ENCODE measurements at regions not wholly inside any gene's neighbourhood (a gene's known extent, or its start where the extent isn't known, plus 50 kb on each side); places are given as distances from the start of the nearest gene placed in this dataset.

DNA sequence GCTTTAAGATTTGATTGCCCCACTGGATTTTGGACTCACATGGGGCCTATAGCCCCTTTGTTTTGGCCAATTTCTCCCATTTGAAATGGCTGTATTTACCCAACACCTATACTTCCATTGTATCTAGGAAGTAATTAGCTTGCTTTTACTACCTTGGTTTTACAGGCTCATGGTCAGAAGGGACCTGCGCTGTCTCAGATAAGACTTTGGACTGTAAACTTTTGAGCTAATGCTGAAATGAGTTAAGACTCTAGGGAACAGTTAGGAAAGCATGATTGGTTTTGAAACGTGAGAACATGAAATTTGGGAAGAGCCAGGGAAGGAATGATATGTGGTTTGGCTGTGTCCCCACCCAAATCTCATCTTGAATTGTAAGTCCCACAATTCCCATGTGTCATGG, 419.0 kb upstream of the TMPO start:
- no peak overlapping the region for H2AFZ ChIP-seq (ENCODE audit: low read depth, low read length, severe bottlenecking)
- H4K20me1 ChIP-seq (ENCODE audit: low read depth, low read length), result no peaks in the 10 kb centered on the region
- H3F3A ChIP-seq (ENCODE audit: insufficient read depth), result no peaks in the 10 kb centered on the region
- no peaks in the 10 kb centered on the region for H3K36me3 ChIP-seq (ENCODE audit: low read length)
- H3K27ac ChIP-seq (ENCODE audit: low read depth, low read length), result no peak overlapping the region
- 0 out of 2 replicates have a peak, but pooled peaks cover 3% of the 10 kb centered on the region for H3K9me3 ChIP-seq (ENCODE audit: insufficient read depth, low read length)
- TF ChIP-seq EZH2phosphoT487 (conservative IDR thresholded peaks at IDR 0.05; ENCODE audit: low read length), result no peak
- TF ChIP-seq, protein P1, sequence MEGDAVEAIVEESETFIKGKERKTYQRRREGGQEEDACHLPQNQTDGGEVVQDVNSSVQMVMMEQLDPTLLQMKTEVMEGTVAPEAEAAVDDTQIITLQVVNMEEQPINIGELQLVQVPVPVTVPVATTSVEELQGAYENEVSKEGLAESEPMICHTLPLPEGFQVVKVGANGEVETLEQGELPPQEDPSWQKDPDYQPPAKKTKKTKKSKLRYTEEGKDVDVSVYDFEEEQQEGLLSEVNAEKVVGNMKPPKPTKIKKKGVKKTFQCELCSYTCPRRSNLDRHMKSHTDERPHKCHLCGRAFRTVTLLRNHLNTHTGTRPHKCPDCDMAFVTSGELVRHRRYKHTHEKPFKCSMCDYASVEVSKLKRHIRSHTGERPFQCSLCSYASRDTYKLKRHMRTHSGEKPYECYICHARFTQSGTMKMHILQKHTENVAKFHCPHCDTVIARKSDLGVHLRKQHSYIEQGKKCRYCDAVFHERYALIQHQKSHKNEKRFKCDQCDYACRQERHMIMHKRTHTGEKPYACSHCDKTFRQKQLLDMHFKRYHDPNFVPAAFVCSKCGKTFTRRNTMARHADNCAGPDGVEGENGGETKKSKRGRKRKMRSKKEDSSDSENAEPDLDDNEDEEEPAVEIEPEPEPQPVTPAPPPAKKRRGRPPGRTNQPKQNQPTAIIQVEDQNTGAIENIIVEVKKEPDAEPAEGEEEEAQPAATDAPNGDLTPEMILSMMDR (IDR thresholded peaks at IDR 0.05; ENCODE audit: insufficient read depth, low read length, poor library complexity, severe bottlenecking), result no peak
- H3K79me2 ChIP-seq (ENCODE audit: insufficient read depth, low read length), result no peaks in the 10 kb centered on the region
- H3K27me3 ChIP-seq (ENCODE audit: low read length), result no peaks in the 10 kb centered on the region
- H3K4me3 ChIP-seq (ENCODE audit: insufficient read depth, low read length, poor library complexity, severe bottlenecking), result no peak overlapping the region
- no peaks in the 10 kb centered on the region for H3K9me2 ChIP-seq (replicated peaks; ENCODE audit: insufficient read depth, low read length)
- no peak overlapping the region for H3K4me2 ChIP-seq (ENCODE audit: low read depth, low read length, poor library complexity, severe bottlenecking)
- H3K9ac ChIP-seq (ENCODE audit: low read length), result no peak overlapping the region

DNA sequence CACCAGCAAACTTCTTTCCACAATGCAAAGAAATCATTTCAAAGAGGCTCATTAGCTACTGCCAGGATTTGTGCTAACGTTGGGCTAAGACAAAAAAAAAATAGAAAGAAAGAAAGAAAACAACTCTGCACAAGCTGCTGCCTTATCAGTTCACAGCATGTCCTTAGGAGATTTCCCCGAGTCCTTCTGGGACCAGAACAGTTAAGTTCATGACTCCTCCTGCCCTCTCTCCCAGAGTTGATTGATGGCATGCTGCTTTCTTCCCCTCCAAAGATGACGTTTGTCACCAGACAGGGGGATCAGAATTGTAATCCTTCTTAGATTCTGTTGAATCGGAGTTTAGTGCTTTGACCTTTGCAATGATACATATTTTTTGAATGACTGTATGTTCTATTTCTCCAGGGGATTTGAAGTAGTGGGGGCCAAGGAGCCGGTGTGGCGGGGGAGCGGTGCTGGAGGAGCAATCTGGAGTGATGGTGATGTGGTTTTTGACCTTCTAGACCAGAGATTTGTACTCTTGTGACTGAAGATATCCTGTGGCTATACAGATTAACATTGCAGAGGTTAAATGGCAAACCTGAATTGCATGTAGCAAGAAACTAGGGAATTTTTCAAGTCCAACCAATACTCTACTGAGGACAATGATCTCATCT, 409.2 kb upstream of the TMPO start:
- H3K9me2 ChIP-seq (replicated peaks; ENCODE audit: insufficient read depth, low read length), result no peaks in the 10 kb centered on the region
- no peaks in the 10 kb centered on the region for H3K9me3 ChIP-seq (ENCODE audit: insufficient read depth, low read length)
- H3F3A ChIP-seq (ENCODE audit: insufficient read depth), result no peaks in the 10 kb centered on the region
- H3K9ac ChIP-seq (ENCODE audit: low read length), result no peak overlapping the region
- no peaks in the 10 kb centered on the region for H3K36me3 ChIP-seq (ENCODE audit: low read length)
- H4K20me1 ChIP-seq (ENCODE audit: low read depth, low read length), result no peaks in the 10 kb centered on the region
- H3K4me2 ChIP-seq (ENCODE audit: low read depth, low read length, poor library complexity, severe bottlenecking), result no peak overlapping the region
- no peak overlapping the region for H3K4me3 ChIP-seq (ENCODE audit: insufficient read depth, low read length, poor library complexity, severe bottlenecking)
- no peak for TF ChIP-seq EZH2phosphoT487 (conservative IDR thresholded peaks at IDR 0.05; ENCODE audit: low read length)
- TF ChIP-seq, protein P1 (IDR thresholded peaks at IDR 0.05; ENCODE audit: insufficient read depth, low read length, poor library complexity, severe bottlenecking), result no peak
- H2AFZ ChIP-seq (ENCODE audit: low read depth, low read length, severe bottlenecking), result no peak overlapping the region
- no peak overlapping the region for H3K27ac ChIP-seq (ENCODE audit: low read depth, low read length)
- H3K27me3 ChIP-seq (ENCODE audit: low read length), result no peaks in the 10 kb centered on the region
- no peaks in the 10 kb centered on the region for H3K79me2 ChIP-seq (ENCODE audit: insufficient read depth, low read length)

DNA sequence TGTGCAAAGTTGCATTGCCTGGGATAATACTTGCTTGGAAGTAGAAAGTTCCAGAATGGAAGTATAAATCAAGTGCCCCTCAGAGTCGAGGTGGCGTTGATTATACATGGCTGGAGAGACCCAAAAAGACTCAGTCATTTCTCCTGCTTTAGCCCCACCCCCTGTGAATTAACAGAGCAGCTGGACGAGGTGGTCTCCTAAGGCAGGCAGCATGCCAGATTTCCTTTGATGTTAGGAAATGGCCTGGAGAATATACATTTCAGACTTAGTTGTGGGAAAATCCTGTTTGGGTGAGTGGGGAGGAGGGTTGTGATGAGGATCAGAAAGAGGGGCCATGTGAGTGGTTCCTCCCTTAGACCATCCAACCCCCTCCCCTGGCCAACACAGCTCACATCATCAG, 406.1 kb upstream of the TMPO start:
- H3K4me3 ChIP-seq (ENCODE audit: insufficient read depth, low read length, poor library complexity, severe bottlenecking), result no peak overlapping the region
- no peaks in the 10 kb centered on the region for H4K20me1 ChIP-seq (ENCODE audit: low read depth, low read length)
- H3K9ac ChIP-seq (ENCODE audit: low read length), result no peak overlapping the region
- H3K9me2 ChIP-seq (replicated peaks; ENCODE audit: insufficient read depth, low read length), result no peaks in the 10 kb centered on the region
- H3K4me2 ChIP-seq (ENCODE audit: low read depth, low read length, poor library complexity, severe bottlenecking), result no peak overlapping the region
- H2AFZ ChIP-seq (ENCODE audit: low read depth, low read length, severe bottlenecking), result no peak overlapping the region
- no peaks in the 10 kb centered on the region for H3K79me2 ChIP-seq (ENCODE audit: insufficient read depth, low read length)
- H3K36me3 ChIP-seq (ENCODE audit: low read length), result no peaks in the 10 kb centered on the region
- no peaks in the 10 kb centered on the region for H3K27me3 ChIP-seq (ENCODE audit: low read length)
- H3K27ac ChIP-seq (ENCODE audit: low read depth, low read length), result no peak overlapping the region
- H3F3A ChIP-seq (ENCODE audit: insufficient read depth), result no peaks in the 10 kb centered on the region
- no peaks in the 10 kb centered on the region for H3K9me3 ChIP-seq (ENCODE audit: insufficient read depth, low read length)
- no peak for TF ChIP-seq EZH2phosphoT487 (conservative IDR thresholded peaks at IDR 0.05; ENCODE audit: low read length)
- TF ChIP-seq, protein P1 (IDR thresholded peaks at IDR 0.05; ENCODE audit: insufficient read depth, low read length, poor library complexity, severe bottlenecking), result no peak
